Head of caudate nucleus (tissue), 42 donors: ENCODE measurements at regions not wholly inside any gene's neighbourhood (a gene's known extent, or its start where the extent isn't known, plus 50 kb on each side); places are given as distances from the start of the nearest gene placed in this dataset.
"Not testable (repeated sequence)": the region's sequence is repeated elsewhere in the genome, so short reads cannot be mapped to it uniquely, and the experiment has no call there.

Source experiments
- DNase-seq, 42 donors: peaks; one replicate each; pipeline versions ENCODE4 v3.0.0 to v3.0.0-alpha.2; 2020 to 2021; ENCODE audit warnings: mixed read lengths in 7 of 42
- intact Hi-C: fragments of 100-400 bp; cut with DNase I; formaldehyde crosslinking; loops from one replicate; pipeline ENCODE4 v1.15.0; 2022

DNA sequence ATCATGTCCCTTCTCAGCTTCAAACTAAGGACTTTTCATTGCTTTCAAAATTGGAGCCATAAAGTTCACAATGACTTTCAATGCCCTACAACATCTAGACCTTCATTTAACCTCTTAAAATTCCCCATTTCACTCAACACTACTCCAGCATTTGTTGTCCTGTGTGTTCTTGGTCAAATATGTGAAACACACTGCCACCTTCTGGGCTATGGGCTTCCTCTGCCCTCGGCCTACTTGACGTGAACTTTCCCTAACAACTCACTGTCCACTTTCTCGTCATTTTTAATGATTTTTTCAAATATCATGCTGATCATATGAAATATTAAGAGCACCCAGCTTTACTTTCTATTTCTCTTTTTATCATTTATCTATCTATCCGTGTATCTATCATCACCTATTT is 2018.4 kb downstream of the NCAM2 start:
- intact Hi-C loops: no loop called here
- peak in 8 of 42 donors; percentile 5 to 53 (median 12) for DNase-seq

DNA sequence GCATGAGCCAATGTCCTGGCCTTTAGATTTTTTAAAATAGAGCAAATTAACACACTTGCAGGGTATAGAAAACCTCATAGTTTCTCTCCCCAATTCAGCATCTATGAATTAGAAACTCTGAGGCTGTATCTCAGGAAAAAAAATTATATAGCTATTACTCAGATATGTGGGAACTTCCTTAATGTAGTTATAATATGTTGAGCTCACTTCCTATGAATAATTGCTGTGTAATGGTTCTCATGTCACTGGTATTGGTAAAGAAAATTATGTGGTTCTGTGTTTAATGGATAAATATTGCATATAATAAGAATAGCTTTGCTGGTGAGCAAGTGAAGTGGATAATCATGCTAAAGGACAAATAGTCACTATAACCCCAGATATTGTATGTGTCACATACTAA is 2019.8 kb downstream of the NCAM2 start:
- DNase-seq: no peak
- intact Hi-C loops: no loop called here

DNA sequence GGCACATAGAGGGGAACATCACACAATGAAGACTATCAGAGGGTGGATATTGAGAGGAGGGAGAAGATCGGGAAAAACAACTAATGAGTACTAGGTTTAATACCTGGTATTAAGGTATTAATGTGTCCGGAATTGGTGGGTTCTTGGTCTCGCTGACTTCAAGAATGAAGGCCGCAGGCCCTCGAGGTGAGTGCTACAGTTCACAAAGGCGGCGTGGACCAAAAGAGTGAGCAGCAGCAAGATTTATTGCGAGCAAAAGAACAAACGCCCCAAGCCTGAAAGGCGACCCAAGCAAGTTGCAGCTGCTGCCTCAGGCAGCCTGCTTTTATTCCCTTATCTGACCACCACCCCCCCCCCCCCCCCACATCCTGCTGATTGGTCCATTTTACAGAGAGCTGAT is 2022.8 kb downstream of the NCAM2 start:
- intact Hi-C loops: no loop called here
- no peak for DNase-seq

DNA sequence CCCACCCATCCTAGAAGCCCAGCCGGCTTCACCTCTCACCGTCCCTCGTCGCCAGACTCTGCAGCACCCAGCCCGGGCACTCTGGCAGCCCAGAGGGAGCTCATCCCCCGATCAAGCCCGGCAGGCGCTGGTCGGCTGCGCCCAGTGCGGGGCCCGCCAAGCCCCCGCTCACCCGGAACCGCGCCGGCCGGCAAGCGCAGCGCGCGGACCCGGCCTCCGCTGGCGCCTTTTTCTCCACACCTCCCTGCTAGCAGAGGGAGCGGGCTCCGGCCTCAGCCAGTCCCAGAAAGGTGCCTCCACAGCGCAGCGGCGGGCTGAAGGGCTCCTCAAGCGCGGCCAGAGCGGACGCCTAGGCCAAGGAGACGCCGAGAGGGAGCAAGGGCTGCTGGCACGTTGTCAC is 2023.3 kb downstream of the NCAM2 start:
- no peak for DNase-seq

DNA sequence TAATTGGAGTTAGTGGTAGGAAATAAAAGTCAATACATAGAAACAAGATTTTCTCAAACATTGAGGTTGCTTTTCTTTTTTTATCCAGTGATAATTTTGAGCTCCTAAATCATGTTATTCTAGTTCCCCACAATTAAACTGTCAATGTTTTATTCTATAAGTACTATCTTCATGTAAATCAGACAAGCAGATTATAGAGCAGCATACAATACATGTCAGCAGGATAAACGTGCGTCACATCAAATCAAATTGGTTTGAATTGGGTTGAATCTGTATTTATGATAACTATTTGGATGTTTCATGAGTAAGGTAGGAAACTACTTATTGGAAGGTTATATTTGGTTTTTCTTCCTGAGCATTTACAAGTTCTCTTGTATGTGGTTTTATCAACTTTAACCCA is 2028.7 kb downstream of the NCAM2 start:
- intact Hi-C loops: no loop called here
- DNase-seq: no peak

More for the DNA sequence above, 2023.3 kb downstream of the NCAM2 start:
- intact Hi-C loops: no loop called here

DNA sequence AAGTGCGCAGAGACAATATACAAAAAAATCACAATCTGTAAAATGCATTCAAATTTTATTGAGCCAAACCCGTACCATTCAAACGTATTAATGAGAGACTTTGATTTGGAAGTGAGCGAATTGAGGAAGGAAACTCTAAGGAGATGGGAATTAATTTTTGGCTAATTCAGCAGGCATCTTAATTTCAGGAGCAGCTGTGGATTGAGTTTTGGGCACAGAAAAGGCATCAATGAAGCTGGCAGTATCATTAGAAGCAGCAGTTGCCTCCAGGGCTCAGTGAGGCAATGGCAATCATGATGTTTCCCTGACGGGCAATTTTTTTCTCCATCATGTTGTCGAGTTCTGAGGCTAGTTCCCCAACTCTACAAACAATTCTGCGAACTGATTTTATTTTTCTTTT is 2041.6 kb downstream of the NCAM2 start:
- intact Hi-C loops: no loop called here
- DNase-seq: no peak

DNA sequence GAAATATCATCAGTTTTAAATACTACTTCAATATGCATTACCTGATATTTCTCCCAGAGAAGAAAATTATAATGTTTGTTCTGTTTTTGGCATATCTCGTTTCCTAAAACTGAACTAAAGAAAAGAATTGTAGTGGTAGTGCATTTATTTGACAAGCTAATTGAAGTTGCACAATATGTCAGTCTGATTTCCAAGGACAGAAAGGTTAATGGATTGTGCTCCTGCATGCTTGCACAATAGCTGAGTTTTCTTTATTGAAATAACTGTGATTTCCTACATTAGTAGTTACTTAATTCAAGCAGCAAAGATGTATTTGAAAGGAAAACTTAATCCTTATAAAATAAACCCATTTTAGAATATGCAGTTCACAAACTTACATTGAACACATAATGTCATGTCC is 2047.7 kb downstream of the NCAM2 start:
- intact Hi-C loops: no loop called here
- no peak for DNase-seq

DNA sequence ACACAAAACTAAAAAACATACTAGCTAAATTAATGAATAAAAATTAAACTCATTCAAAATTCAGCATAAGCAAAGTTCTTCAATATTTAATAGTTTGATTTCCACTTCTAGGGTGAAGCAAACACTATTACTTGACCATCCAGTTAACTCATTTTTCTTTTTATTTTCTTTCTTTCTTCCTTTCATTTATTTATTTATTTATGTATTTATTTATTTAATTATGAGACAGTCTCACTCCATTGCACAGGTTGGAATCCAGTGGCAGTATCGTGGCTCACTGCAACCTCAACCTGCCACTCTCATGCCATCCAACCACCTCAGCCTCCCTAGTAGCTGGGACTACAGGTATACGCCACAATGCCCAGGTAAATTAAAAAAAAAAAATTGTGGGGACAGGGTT is 2069.5 kb downstream of the NCAM2 start:
- intact Hi-C loops: no loop called here
- no peak for DNase-seq

DNA sequence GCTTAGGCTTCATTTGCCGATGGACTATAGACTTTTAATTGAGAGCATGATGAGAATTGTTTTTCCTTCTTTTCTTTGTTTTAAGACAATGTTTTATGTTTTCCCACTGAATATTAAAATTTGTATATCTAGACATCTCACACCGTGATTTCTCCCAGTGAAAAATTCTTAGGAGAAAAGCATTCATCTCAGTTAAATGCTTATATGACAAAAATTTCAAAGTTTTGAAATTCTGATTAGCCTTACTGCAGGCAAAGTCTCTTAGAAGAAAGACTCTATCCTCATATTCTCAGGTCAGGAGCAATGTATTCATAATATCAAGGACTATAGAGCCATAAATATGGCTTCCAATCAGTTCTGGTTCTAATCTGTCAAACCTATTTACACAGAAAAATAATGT is 2085.0 kb downstream of the NCAM2 start:
- intact Hi-C loops: no loop called here

DNA sequence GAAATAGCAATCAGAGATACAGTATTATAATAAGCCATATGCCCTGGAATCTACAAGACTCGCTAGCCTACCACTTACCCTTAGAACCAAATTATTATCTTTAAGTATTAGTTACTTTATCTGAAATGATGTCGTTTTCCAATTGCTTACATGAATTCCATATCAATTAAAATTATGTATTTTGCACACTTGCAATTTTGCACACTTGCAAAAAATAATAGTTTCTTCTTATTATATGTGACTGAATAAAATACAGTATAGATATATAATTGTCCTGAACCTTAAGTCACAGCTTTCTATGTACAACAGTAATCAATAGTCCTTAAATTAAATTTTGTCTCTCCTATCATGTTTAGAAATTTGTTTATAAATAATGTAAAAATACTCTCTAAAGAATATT is 2095.1 kb downstream of the NCAM2 start:
- DNase-seq: no peak
- intact Hi-C loops: no loop called here

More for the DNA sequence above, 2085.0 kb downstream of the NCAM2 start:
- DNase-seq: no peak

DNA sequence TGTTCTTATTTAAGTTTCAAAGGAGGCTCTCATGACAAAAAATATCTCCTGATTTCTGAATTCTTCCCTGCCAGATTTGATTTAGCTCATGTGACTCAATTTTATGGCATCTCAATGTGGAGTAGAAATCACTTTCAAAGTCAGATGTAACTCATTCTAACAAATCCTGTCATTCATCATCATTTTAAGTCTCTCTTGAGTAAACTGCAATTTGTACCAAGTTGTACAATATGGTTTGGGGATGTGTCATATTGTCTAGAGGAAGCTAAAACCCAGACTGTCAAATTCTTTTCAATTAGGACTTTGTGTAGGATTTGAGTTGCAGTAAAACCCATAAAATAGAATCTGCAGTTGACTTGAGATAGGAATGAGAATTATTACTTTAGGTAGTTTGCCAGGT is 2101.0 kb downstream of the NCAM2 start:
- DNase-seq: no peak
- intact Hi-C loops: no loop called here

DNA sequence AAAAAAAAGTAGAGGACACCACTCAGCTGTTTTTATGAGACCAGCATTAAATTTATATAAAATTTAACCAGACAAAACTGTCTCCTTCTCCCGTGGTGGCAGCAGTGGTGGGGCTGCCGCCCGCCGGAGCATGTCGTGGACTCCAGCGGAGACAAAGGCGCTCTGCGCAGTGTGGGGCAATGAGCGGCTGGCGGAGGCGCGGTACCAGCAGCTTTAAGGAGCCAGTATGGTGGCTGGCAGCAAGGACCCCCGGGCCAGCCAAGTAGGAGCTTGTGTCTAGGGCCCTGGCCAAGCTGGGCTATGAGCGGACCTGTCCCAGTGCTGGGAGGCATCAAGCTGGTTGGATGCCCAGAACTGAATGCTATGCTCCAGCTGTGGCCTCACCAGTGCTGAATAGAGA is 2102.9 kb downstream of the NCAM2 start:
- DNase-seq: no peak
- intact Hi-C loops: no loop called here

DNA sequence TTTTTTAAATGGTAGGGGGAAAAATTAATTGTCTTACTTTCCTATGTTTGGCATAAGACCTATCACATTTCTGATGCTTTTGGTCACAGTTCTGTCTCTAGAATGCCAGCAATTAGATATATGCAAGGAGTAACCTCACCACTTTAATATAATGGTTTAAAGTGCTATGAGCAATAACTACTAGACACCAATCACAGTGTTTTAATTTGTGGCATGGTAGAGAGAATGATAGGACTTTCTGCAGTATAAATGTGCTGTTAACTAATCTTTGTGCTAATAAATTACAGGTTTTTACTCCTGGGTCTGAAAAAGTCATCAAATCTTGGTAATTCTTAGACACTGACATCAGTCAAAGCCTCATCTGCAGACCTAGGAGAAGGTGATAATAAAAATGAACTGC is 2110.3 kb downstream of the NCAM2 start:
- DNase-seq: no peak
- intact Hi-C loops: no loop called here

DNA sequence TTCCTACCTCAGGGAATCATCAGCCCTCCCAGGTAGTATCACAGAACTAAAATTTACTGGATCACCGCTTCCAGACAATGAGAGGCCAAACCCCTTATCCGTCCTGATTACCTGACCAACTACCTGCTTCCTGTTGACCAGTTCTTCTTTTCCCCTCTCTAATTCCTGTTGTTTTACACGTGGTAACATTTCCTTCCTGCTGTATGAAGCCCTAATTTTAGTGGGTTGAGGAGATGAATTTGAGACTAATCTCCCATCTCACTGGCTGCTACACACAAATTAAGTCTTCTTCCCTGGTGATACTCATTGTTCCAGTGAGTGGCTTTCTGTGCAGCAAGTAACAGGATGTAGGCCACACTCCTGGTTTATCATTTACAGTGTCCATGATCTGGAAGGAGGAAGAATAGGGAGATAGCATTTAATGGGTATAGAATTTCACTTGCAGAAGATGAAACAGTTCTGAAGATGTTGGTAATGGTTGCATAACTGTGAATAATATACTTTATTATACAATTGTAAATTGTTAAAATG is 2112.9 kb downstream of the NCAM2 start:
- no peak for DNase-seq
- intact Hi-C loops: no loop called here

DNA sequence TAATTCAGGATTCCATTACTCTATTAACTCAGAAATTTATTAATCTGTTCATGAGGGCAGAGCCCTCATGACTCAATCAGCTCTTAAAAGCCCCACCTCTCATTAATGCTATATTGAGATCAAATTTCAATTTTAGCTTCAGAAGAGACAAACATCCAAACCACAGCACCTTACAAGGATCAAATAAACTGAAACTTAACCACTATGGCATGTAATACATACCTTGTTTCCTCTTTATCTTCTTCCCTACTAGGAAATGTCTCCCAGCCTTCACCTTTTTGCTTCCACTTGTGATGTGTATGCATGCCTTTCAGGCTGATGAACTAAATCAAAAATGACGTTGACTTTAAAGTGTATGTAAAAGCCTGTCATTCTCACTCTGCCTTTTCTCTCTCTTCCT is 2121.3 kb downstream of the NCAM2 start:
- intact Hi-C loops: no loop called here
- no peak for DNase-seq

DNA sequence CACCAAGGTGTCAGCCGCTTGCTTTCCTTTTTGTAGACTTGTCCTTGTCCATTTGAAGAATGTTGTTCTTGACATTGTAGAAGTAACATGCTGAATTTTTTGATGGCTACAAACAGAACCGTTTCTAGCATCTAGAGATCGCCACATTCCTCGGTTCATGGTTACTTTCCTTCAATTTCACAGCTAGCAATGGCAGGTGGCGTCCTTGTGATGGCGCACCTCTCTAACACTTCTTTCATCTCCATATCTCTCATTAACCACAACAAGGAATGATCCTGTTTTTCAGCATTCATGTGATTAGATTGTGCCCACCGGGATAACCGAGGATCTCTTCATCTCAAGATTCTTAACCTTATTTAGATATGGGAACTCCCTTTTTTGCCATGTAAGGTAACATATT is 2129.8 kb downstream of the NCAM2 start:
- intact Hi-C loops: no loop called here

DNA sequence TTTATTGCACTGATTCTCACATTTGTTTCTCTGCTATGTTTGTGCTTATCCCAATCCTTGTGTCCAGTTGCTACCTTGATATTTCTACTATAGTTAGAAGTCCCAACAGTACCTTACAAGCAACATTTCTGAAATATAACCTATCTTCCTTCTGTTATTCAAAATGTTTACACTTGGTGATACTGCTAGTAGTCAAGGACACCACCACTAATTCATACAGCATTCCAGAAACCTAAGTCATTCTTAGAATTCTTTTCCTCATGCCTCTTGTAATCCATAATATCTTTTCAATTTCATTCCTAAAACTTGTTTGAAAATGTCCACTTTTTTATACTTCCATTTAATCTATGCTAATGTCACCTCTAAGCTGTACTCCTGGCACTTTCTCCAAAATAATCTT is 2132.1 kb downstream of the NCAM2 start:
- intact Hi-C loops: no loop called here

More for the DNA sequence above, 2129.8 kb downstream of the NCAM2 start:
- DNase-seq: no peak

DNA sequence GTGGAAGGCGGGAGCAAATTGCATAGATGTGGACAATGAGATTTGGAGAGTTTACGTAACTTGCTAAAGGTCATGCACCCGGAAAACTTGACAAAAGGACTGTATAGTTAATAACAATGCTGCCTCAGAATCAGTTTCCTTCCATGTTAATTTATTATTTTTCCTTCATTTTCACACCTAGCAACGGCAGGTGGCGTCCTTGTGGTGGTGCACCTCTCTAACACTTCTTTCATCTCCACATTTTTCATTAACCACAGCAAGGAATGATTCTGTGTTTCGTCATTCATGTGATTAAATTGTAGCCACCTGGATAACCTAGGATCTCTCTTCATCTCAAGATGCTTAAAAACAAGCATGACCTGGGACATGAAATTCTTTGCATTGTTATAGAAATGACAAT is 2133.0 kb downstream of the NCAM2 start:
- intact Hi-C loops: no loop called here
- no peak for DNase-seq

More for the DNA sequence above, 2132.1 kb downstream of the NCAM2 start:
- no peak for DNase-seq

DNA sequence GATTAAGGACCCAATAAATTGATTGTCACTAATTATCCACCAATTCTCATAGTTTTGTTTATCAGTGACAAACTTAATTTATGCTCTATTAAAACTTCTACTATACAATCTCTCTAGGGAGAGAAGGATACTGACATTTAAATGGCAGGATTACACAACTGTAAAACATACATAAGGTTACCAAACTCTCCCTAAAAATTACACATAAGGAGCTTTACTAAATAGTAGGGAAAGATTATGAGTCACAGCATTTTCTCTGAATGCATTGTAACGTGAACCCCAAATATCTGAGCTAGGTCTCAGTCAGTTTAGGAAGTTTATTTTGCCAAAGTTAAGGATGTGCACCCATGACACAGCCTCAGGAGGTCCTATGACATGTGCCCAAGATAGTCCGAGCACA is 2140.6 kb downstream of the NCAM2 start:
- intact Hi-C loops: no loop called here
- no peak for DNase-seq

DNA sequence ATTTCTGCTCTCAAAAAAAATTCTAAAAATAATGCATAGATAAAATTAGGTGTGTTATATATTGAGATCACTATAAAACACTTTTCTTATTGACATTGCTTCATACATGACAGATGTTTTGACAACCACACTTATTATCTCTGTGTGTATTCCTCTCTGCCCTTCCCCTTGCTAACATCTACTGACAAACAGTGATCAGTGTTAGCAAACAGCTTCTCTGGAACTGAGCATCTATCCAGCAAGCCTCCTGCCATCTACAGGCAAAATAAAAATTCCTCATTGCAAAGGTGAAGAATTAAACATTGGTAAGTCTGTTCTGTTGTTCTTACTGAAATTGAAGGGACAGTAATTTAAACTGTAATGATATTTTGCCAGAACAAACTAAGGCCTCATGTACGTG is 2153.9 kb downstream of the NCAM2 start:
- no peak for DNase-seq
- intact Hi-C loops: no loop called here

DNA sequence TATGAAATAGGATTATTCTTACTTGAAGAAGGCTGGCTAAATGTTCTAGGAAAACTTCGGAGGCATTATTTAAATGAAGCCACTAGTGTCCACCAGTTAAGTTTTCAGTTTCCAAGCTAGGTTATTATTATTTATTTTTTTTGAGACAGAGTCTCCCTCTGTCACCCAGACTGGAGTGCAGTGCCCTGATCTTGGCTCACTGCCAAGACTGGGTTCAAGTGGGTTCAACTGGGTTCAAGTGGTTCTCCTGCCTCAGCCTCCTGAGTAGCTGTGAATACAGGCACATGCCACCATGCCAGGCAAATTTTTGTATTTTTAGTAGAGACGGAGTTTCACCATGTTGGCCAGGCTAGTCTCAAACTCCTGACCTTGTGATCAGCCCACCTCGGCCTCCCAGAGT is 2155.6 kb downstream of the NCAM2 start:
- intact Hi-C loops: not testable (repeated sequence)
- DNase-seq: peak in 2 of 42 donors; percentile 1 to 16

DNA sequence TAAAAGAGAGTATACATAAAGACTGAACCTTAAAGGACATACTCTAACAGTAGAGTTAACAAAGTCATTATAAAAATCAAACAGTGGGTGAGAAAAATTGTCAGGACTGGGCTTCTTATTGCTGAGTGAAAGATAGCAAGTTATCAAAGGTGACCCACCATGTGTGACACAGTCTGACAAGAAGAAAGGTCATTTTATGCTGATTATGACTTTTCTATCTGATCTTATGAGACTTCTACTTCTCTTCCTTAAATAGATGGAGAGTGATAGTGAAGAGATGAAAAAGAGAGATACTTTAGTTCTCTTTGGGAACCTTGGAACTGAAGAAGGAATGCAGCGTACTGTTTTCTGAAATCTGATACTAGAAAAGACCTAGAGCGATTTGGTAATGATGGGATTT is 2157.1 kb downstream of the NCAM2 start:
- DNase-seq: no peak
- intact Hi-C loops: no loop called here
